ENCODE measurements at regions not wholly inside any gene's neighbourhood (a gene's known extent, or its start where the extent isn't known, plus 50 kb on each side); places are given as distances from the start of the nearest gene placed in this dataset.
A peak's percentile ranks its signal among the peaks of the same experiment; 100 is the strongest.
"Not testable (repeated sequence)": the region's sequence is repeated elsewhere in the genome, so short reads cannot be mapped to it uniquely, and the experiment has no call there.

GRCh38 chr1:228611707-228612106 lies 123.6 kb upstream of the RHOU start:
- DNase-seq (ENCODE audit: low read depth): not testable (repeated sequence)

GRCh38 chr1:228622002-228622716 lies 113.1 kb upstream of the RHOU start:
- DNase-seq (ENCODE audit: low read depth): not testable (repeated sequence)

DNA sequence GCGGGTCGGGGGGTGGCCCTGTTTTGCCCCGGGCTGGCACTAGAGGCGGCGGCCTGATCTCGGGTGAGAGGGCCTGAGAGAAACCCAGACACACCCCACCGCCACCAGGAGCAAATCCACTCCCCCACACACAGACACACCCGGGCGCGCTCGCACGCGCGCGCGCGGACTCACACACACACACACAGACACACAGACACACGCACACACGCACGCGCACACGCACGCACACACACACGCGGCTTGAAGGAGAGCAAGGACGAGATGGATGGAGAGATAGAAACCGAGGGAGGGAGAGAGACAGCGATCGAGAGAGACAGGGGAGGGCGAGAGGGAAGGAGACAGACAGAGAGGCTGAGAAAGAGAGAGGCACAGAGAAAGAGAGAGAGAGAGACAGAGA lies 108.8 kb upstream of the RHOU start:
- not testable (repeated sequence) for DNase-seq (ENCODE audit: low read depth)

- not testable (repeated sequence) for DNase-seq (ENCODE audit: low read depth)
These were observed 102.4 kb upstream of the RHOU start for GRCh38 chr1:228632858-228633257.

- peak; percentile 37 for DNase-seq (ENCODE audit: low read depth)
These were observed 100.0 kb upstream of the RHOU start for GRCh38 chr1:228635304-228635703.

GRCh38 chr1:228637529-228637928 lies 97.8 kb upstream of the RHOU start:
- not testable (repeated sequence) for DNase-seq (ENCODE audit: low read depth)

- DNase-seq (ENCODE audit: low read depth): no peak
These were observed 88.4 kb upstream of the RHOU start for GRCh38 chr1:228646717-228647522.

DNA sequence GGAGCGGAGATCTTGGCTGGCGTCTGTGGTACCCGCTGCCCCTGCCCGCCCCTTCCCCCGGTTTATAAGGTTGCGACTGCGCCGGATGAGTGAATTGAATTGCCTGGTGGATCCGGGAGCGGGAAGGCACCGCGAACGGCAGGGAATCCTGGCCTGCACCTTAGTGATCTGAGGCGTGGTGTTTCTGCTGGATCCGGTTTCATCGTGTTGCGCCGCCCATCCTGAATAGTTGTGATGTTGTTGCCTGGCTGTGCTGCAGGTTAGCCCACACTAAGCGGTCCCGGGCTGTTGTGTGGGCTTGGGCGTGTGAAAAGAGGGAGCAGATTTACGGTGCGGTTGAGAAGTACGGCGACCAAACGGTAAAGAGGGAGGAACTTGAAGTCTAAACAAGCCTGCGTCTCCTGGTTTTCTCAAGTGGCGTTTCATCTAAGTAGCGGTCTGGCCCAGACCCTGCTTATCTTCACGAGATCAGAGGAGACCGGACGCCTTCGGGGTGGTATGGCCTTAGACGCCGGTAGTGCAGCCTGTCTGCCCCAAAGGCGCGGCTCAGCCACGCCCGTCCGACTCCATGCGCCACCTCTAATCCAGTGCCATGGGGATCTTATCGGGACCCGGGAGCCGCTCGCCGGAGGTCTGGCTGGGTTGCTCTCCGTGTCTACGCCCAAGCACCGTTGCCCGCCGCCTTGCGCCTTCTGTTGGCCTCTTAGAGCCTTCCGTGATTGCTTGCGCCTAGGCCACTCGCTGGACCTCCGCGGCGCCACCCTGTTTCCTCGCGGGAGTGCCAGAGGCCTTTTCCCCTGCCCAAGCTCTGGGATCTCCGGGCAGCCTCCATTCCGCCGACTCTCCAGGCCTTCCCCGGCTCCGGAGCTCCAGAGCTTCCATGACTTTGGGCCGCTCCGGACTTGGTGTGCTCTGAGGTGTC lies 87.5 kb upstream of the RHOU start:
- no peak for DNase-seq (ENCODE audit: low read depth)

- no peak for DNase-seq (ENCODE audit: low read depth)
These were observed 86.5 kb upstream of the RHOU start for GRCh38 chr1:228648647-228649383.

- DNase-seq (ENCODE audit: low read depth): no peak
These were observed 85.1 kb upstream of the RHOU start for GRCh38 chr1:228650141-228650540.

GRCh38 chr1:228650946-228651345 lies 84.3 kb upstream of the RHOU start:
- DNase-seq (ENCODE audit: low read depth): no peak

DNA sequence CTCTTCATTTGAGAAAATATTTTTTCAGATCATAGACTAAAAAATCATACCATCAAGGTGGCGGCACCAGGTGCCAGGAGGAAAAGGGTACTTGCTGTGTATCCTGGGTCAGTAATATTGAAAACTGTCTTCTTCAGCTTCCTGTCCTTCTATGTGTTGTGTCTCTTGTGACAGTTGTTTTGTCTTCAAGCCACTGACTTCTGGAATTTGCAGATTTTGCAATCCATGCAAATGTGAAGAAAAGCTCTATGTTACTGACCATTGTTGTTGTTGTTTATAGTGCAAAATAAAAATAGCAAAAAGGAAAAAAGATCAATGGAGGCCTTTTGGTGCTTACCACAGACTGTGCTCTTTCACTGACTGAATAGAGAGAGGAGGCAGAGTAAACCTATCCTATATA lies 83.2 kb upstream of the RHOU start:
- DNase-seq (ENCODE audit: low read depth): no peak

- not testable (repeated sequence) for DNase-seq (ENCODE audit: low read depth)
These were observed 82.2 kb upstream of the RHOU start for GRCh38 chr1:228653057-228653456.

DNA sequence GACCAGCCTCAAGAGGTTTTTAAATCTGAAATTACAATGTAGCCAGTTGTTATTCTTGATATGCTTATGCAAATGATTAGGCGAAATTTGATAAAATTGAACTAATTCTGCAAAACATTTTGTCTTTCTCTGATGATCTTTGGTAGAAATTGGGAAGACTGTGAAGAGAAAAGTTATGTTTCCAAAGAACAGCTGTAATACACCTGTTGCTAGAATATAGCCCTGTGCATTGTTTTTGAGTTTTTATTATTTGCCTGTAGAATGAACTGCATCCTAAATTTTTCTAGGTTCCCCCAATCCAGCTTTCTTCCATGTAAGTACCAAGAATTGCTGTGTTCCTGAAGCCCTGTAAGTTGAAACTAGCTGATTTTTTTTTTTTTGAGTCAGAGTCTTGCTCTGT lies 81.5 kb upstream of the RHOU start:
- no peak for DNase-seq (ENCODE audit: low read depth)

DNA sequence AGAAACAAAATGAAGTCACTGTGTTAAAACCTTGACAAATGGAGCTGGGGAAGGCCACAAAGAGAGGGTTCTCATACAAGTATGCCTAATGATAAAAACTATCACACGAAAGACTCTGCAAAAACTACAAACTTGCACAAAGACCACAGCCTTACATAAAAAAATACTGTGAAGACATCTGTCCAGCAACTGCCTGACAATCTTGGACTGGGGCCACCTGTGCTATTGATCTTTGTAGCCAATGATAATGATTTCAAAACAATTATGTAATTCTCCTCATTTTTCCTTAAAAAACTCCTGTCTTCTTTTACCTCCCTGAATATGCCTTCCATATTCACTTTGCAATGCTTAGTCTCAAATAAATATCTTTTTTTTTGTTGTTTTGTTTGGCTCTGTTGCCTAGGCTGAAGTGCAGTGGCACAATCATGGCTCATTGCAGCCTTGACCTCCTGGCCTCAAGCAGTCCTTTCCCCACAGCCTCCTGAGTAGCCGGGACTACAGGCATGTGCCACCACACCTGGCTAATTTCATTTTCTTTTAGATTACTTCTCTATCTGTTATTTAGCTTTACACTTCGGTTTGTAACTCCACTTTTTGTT lies 79.4 kb upstream of the RHOU start:
- DNase-seq (ENCODE audit: low read depth): no peak

DNA sequence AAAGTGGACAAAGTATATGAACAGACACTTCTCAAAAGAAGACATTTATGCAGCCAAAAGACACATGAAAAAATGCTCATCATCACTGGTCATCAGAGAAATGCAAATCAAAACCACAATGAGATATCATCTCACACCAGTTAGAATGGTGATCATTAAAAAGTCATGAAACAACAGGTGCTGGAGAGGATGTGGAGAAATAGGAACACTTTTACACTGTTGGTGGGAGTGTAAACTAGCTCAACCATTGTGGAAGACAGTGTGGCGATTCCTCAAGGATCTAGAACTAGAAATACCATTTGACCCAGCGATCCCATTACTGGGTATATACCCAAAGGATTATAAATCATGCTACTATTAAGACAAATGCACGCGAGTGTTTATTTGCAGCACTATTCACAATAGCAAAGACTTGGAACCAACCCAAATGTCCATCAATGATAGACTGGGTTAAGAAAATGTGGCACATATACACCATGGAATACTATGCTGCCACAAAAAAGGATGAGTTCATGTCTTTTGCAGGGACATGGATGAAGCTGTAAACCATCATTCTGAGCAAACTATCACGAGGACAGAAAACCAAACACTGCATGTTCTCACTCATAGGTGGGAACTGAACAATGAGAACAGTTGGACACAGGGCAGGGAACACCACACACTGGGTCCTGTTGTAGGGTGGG lies 73.1 kb upstream of the RHOU start:
- not testable (repeated sequence) for DNase-seq (ENCODE audit: low read depth)

- DNase-seq (ENCODE audit: low read depth): peak; percentile 71
These were observed 70.8 kb upstream of the RHOU start for GRCh38 chr1:228664399-228664914.

- no peak for DNase-seq (ENCODE audit: low read depth)
These were observed 68.3 kb upstream of the RHOU start for GRCh38 chr1:228666686-228667623.
